ENCODE measurements at regions not wholly inside any gene's neighbourhood (a gene's known extent, or its start where the extent isn't known, plus 50 kb on each side); places are given as distances from the start of the nearest gene placed in this dataset.

DNA sequence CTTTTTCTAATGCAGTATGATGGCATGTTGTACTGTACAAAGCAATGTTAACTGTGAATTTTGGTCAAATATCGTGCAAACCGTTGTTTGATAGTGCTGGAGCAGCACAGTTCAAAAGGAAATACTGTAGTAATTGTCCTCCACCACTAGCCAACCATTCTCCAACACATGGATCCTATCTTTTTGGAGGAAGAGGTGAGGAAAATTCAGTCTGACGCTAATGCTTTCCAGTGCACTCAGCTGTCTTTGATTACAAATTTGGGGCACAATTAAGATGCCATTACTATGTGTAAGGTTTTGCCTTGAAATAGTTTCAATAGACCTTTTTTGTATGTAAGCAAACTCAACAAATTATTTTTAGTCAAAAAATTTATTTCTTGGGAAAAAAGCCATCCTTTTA, 240.5 kb upstream of the CCDC179 start:
- no TSS peak for BruUV-seq (replicated peaks)
- intact Hi-C loops (cut with micrococcal nuclease; ENCODE audit: unreplicated experiment) = no loop called here

DNA sequence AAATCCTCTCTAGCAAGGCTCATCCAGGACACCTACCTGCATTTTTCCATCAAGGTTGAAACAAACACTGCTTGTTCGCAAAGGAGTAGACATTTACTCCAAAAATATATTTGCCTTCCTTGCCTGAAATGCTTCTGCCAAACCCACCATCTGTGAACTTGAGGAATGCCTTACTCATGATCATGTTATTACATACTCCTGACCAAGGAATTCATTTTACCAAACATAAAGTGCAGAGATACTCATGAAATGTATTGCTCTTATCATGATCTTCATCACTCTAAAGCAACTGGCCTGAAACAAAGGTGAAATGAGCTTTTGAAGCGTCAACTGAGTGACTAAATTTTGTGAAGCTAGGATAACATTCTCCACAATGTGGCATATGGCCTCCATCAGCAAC, 243.1 kb upstream of the CCDC179 start:
- H3K4me3 Mint-ChIP-seq (ENCODE audit: unreplicated experiment) = no peak overlapping the region
- POLR2A ChIA-PET = no interaction called here
- H3K4me1 ChIP-seq = no peaks in the 10 kb centered on the region
- no TSS peak for BruUV-seq (replicated peaks)
- CTCF ChIA-PET = no interaction called here
- no peaks in the 10 kb centered on the region for H3K9me3 Mint-ChIP-seq (ENCODE audit: unreplicated experiment)
- no peaks in the 10 kb centered on the region for H3K4me1 Mint-ChIP-seq (ENCODE audit: low read depth, unreplicated experiment)
- no peaks in the 10 kb centered on the region for H3K27me3 Mint-ChIP-seq (ENCODE audit: insufficient read depth, unreplicated experiment)
- TF ChIP-seq, protein P1, sequence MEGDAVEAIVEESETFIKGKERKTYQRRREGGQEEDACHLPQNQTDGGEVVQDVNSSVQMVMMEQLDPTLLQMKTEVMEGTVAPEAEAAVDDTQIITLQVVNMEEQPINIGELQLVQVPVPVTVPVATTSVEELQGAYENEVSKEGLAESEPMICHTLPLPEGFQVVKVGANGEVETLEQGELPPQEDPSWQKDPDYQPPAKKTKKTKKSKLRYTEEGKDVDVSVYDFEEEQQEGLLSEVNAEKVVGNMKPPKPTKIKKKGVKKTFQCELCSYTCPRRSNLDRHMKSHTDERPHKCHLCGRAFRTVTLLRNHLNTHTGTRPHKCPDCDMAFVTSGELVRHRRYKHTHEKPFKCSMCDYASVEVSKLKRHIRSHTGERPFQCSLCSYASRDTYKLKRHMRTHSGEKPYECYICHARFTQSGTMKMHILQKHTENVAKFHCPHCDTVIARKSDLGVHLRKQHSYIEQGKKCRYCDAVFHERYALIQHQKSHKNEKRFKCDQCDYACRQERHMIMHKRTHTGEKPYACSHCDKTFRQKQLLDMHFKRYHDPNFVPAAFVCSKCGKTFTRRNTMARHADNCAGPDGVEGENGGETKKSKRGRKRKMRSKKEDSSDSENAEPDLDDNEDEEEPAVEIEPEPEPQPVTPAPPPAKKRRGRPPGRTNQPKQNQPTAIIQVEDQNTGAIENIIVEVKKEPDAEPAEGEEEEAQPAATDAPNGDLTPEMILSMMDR (IDR thresholded peaks at IDR 0.05; ENCODE audit: insufficient read depth in 1 of 2, low read depth in 1 of 2, low read length in 1 of 2, severe bottlenecking in 1 of 2, unreplicated experiment in 1 of 2) = no peak
- no peak overlapping the region for H3K27ac Mint-ChIP-seq (ENCODE audit: unreplicated experiment)
- H3K36me3 ChIP-seq (ENCODE audit: control insufficient read depth, insufficient read depth, low read length) = no peaks in the 10 kb centered on the region
- H3K4me3 ChIP-seq (ENCODE audit: low read depth, low read length) = no peak overlapping the region
- no peaks in the 10 kb centered on the region for H3K9me3 ChIP-seq
- no peaks in the 10 kb centered on the region for H3K36me3 Mint-ChIP-seq (ENCODE audit: insufficient read depth, unreplicated experiment)
- no peak for DNase-seq
- no peaks in the 10 kb centered on the region for H3K27me3 ChIP-seq (replicated peaks; ENCODE audit: control insufficient read depth, insufficient read depth, low read length)
- intact Hi-C loops (cut with micrococcal nuclease; ENCODE audit: unreplicated experiment) = no loop called here

More for the DNA sequence above, 240.5 kb upstream of the CCDC179 start:
- no peaks in the 10 kb centered on the region for H3K36me3 ChIP-seq (ENCODE audit: control insufficient read depth, insufficient read depth, low read length)
- no peaks in the 10 kb centered on the region for H3K4me1 Mint-ChIP-seq (ENCODE audit: low read depth, unreplicated experiment)
- no peaks in the 10 kb centered on the region for H3K9me3 ChIP-seq
- POLR2A ChIA-PET = no interaction called here
- no peaks in the 10 kb centered on the region for H3K4me1 ChIP-seq
- H3K27me3 ChIP-seq (replicated peaks; ENCODE audit: control insufficient read depth, insufficient read depth, low read length) = no peaks in the 10 kb centered on the region
- no peak overlapping the region for H3K4me3 Mint-ChIP-seq (ENCODE audit: unreplicated experiment)
- no peak overlapping the region for H3K4me3 ChIP-seq (ENCODE audit: low read depth, low read length)
- DNase-seq = no peak
- TF ChIP-seq, protein P1 (IDR thresholded peaks at IDR 0.05; ENCODE audit: insufficient read depth in 1 of 2, low read depth in 1 of 2, low read length in 1 of 2, severe bottlenecking in 1 of 2, unreplicated experiment in 1 of 2) = no peak
- H3K27me3 Mint-ChIP-seq (ENCODE audit: insufficient read depth, unreplicated experiment) = peaks cover 3% of the 10 kb centered on the region
- no peaks in the 10 kb centered on the region for H3K36me3 Mint-ChIP-seq (ENCODE audit: insufficient read depth, unreplicated experiment)
- no peak overlapping the region for H3K27ac Mint-ChIP-seq (ENCODE audit: unreplicated experiment)
- H3K9me3 Mint-ChIP-seq (ENCODE audit: unreplicated experiment) = no peaks in the 10 kb centered on the region
- CTCF ChIA-PET = no interaction called here

DNA sequence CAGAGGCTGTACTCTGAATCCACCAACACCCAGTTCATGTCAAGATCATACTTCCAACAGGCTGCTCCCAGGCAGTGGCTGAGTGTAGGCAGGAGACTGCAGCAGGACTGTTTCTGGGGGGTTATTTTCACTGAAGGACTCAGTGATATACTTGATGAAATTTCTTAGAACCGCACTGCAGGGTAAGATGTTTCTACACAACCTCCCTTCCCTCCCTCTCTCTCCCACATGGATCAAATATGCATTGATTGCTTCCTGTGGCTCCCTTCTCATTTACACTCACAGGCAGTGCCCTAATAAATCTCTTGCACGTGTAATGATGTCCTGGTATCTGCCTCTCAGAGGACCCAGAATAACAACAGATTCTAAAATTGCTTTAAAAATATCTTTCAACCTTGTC, 251.3 kb upstream of the CCDC179 start:
- Mint-ChIP-seq H3K4me1 (ENCODE audit: low read depth, unreplicated experiment) (no peaks in the 10 kb centered on the region), H3K36me3 (ENCODE audit: insufficient read depth, unreplicated experiment) (no peaks in the 10 kb centered on the region), H3K4me3 (ENCODE audit: unreplicated experiment) (no peak overlapping the region), H3K27ac (ENCODE audit: unreplicated experiment) (no peak overlapping the region), H3K9me3 (ENCODE audit: unreplicated experiment) (peaks cover 3% of the 10 kb centered on the region), H3K27me3 (ENCODE audit: insufficient read depth, unreplicated experiment) (peaks cover 9% of the 10 kb centered on the region)
- H3K36me3 ChIP-seq (ENCODE audit: control insufficient read depth, insufficient read depth, low read length) = no peaks in the 10 kb centered on the region
- no peaks in the 10 kb centered on the region for H3K4me1 ChIP-seq
- CTCF ChIA-PET = no interaction called here
- no peaks in the 10 kb centered on the region for H3K27me3 ChIP-seq (replicated peaks; ENCODE audit: control insufficient read depth, insufficient read depth, low read length)
- no peak for DNase-seq
- POLR2A ChIA-PET = no interaction called here
- H3K4me3 ChIP-seq (ENCODE audit: low read depth, low read length) = no peak overlapping the region
- no TSS peak for BruUV-seq (replicated peaks)
- H3K9me3 ChIP-seq = no peaks in the 10 kb centered on the region
- intact Hi-C loops (cut with micrococcal nuclease; ENCODE audit: unreplicated experiment) = loop anchor here (10.0 kb wide), 1 partner anchor 313 kb away; no protein-coding TSS in a partner anchor
- TF ChIP-seq, protein P1 (IDR thresholded peaks at IDR 0.05; ENCODE audit: insufficient read depth in 1 of 2, low read depth in 1 of 2, low read length in 1 of 2, severe bottlenecking in 1 of 2, unreplicated experiment in 1 of 2) = no peak
